ENCODE measurements at regions not wholly inside any gene's neighbourhood (a gene's known extent, or its start where the extent isn't known, plus 50 kb on each side); places are given as distances from the start of the nearest gene placed in this dataset.

DNA sequence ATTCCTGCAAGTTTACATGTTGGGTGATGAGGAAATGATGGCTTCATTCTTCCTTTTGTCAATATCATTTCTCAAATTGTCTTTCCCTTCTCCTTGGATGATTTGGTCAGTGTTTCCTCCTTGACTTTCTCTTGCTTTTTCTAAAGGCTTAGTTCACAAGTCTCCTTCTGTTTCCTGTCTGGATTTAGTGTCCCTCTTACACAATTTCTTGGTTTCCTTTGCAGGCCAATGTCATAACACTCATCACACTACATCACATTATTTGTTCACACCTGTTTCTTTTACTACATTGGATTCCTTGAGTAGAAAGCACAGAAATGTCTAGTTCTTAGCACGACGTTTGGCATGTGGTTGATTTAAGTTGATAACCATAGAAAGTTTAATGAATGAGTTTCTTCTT lies 490.7 kb downstream of the TDRD3 start:
- intact Hi-C loops (cut with DNase I; ENCODE audit: low total_unique reads), result no loop called here
- H3K4me3 ChIP-seq, result no peak overlapping the region
- H3K27me3 ChIP-seq, result no peaks in the 10 kb centered on the region
- 78 to 96% methylated on average over 2 of the region's 2 CpGs for WGBS, 2 donors
- no peak for DNase-seq
- no peaks in the 10 kb centered on the region for H3K4me1 ChIP-seq
- TF ChIP-seq, protein P1, sequence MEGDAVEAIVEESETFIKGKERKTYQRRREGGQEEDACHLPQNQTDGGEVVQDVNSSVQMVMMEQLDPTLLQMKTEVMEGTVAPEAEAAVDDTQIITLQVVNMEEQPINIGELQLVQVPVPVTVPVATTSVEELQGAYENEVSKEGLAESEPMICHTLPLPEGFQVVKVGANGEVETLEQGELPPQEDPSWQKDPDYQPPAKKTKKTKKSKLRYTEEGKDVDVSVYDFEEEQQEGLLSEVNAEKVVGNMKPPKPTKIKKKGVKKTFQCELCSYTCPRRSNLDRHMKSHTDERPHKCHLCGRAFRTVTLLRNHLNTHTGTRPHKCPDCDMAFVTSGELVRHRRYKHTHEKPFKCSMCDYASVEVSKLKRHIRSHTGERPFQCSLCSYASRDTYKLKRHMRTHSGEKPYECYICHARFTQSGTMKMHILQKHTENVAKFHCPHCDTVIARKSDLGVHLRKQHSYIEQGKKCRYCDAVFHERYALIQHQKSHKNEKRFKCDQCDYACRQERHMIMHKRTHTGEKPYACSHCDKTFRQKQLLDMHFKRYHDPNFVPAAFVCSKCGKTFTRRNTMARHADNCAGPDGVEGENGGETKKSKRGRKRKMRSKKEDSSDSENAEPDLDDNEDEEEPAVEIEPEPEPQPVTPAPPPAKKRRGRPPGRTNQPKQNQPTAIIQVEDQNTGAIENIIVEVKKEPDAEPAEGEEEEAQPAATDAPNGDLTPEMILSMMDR (IDR thresholded peaks at IDR 0.05), result no peak
- TF ChIP-seq POLR2A (IDR thresholded peaks at IDR 0.05), result no peak
- H3K9me3 ChIP-seq, result no peaks in the 10 kb centered on the region
- no peak overlapping the region for H3K27ac ChIP-seq
- H3K36me3 ChIP-seq (ENCODE audit: low read depth, missing control alignments), result no peaks in the 10 kb centered on the region

DNA sequence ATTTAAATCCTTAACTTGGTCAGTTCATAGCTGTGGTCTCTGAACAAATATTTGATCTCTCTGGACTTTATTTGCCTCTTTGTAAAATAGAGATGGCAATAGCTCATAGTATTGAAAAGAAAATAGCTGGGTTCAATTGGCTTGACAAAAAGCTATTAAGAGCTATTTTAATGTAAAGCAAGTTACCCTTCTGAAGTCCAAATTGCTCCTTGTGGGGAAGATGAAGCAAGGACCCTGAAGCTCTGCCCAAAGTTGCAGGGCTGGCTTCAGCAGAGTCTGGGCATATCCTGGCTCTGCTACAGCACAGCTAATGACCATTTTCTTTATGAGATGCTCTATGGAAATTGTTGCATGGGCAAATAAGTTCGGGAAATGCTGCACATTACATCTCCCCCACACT lies 484.5 kb downstream of the TDRD3 start:
- no peak for DNase-seq
- WGBS, 2 donors, result 14 to 24% methylated on average over 1 of the region's 1 CpG
- intact Hi-C loops (cut with DNase I; ENCODE audit: low total_unique reads), result no loop called here

DNA sequence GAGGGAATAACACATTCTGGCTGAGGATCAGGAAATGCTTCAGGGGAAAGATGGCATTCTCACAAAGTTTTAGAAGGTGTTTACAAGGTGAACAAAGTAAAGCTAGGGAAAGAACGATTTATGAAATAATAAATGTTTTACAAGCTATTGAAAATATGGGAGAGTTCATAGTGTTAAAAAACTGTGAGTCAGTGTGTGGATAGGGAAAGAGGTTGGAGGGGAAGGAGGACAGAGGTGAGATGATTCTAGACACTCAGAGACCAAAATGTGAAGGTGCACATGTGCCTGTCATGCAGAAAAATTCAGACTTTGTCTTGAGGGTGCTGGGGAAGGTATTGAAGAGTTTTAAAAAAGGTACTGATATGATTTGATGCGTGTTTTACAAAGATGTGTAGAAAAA lies 476.1 kb downstream of the TDRD3 start:
- WGBS, 2 donors, result 74 to 76% methylated on average over 2 of the region's 2 CpGs
- H3K9me3 ChIP-seq, result no peaks in the 10 kb centered on the region
- no peaks in the 10 kb centered on the region for H3K4me1 ChIP-seq
- no peak for DNase-seq
- no peak for TF ChIP-seq POLR2A (IDR thresholded peaks at IDR 0.05)
- TF ChIP-seq, protein P1 (IDR thresholded peaks at IDR 0.05), result no peak
- no peak overlapping the region for H3K27ac ChIP-seq
- no peaks in the 10 kb centered on the region for H3K36me3 ChIP-seq (ENCODE audit: low read depth, missing control alignments)
- intact Hi-C loops (cut with DNase I; ENCODE audit: low total_unique reads), result no loop called here
- H3K27me3 ChIP-seq, result no peaks in the 10 kb centered on the region
- H3K4me3 ChIP-seq, result no peak overlapping the region

More for the DNA sequence above, 484.5 kb downstream of the TDRD3 start:
- no peaks in the 10 kb centered on the region for H3K36me3 ChIP-seq (ENCODE audit: low read depth, missing control alignments)
- TF ChIP-seq, protein P1 (IDR thresholded peaks at IDR 0.05), result no peak
- no peak for TF ChIP-seq POLR2A (IDR thresholded peaks at IDR 0.05)
- H3K27ac ChIP-seq, result no peak overlapping the region
- H3K27me3 ChIP-seq, result no peaks in the 10 kb centered on the region
- no peaks in the 10 kb centered on the region for H3K4me1 ChIP-seq
- no peaks in the 10 kb centered on the region for H3K9me3 ChIP-seq
- no peak overlapping the region for H3K4me3 ChIP-seq

DNA sequence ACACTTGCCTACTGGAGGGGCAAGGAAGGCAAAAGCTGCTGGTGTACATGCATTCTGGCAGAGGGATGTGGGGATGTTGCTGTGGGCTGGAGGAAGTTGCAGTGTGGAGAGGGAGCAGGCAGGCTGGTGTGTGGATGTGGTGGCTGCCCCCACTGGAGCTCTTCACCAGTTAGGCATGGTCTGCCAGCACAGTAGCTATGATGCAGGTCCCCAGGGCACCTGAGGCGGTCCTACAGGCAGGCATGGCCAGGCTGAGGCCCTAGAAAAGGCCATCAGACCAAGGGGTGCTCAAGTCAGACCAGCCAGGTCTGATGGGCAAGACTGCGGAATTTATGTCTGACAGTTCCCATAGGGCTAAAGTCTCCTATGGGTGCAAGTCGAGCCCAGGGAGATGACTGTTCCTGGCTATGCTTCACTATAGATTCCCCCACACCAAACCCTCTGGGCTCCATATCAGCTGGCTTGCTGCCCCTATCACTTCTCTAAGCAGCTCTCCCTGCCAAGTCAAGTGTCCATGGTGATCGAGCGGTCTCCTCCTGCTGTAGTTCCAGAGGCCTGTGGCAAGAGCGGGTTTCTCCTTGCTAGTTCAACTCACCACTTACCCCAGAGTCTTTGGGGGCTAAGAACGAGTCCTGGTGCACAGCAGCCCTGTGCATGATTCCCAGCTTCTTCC lies 473.1 kb downstream of the TDRD3 start:
- no peaks in the 10 kb centered on the region for H3K27me3 ChIP-seq
- no peaks in the 10 kb centered on the region for H3K36me3 ChIP-seq (ENCODE audit: low read depth, missing control alignments)
- intact Hi-C loops (cut with DNase I; ENCODE audit: low total_unique reads), result no loop called here
- no peaks in the 10 kb centered on the region for H3K4me1 ChIP-seq
- no peak for TF ChIP-seq POLR2A (IDR thresholded peaks at IDR 0.05)
- TF ChIP-seq, protein P1 (IDR thresholded peaks at IDR 0.05), result no peak
- no peak overlapping the region for H3K4me3 ChIP-seq
- DNase-seq, result no peak
- no peak overlapping the region for H3K27ac ChIP-seq
- no peaks in the 10 kb centered on the region for H3K9me3 ChIP-seq
- WGBS, 2 donors, result 83 to 84% methylated on average over 7 of the region's 7 CpGs

DNA sequence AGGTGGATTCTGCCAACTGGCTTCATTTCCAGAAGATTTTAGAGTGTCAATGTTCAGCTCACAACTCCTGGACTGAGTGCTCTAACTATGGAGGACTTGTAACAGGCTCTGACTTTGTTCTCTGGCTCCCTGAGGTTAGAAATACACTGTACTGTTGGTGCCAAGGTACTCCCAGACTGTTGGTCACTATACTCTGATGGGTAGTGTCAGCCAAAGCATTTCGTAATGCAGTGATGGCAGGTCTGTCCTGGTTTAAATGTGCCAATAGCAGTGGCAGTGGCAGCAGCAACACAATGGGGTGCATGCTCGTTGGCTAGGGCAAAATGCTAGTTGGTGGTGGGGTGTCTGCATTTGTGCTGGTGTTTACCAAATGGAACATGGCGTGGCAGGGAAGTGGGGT lies 472.2 kb downstream of the TDRD3 start:
- intact Hi-C loops (cut with DNase I; ENCODE audit: low total_unique reads), result no loop called here
- H3K27me3 ChIP-seq, result no peaks in the 10 kb centered on the region
- no peak overlapping the region for H3K4me3 ChIP-seq
- no peak overlapping the region for H3K27ac ChIP-seq
- 83 to 92% methylated on average over 3 of the region's 3 CpGs for WGBS, 2 donors
- no peak for DNase-seq
- H3K9me3 ChIP-seq, result no peaks in the 10 kb centered on the region
- TF ChIP-seq, protein P1 (IDR thresholded peaks at IDR 0.05), result no peak
- TF ChIP-seq POLR2A (IDR thresholded peaks at IDR 0.05), result no peak
- no peaks in the 10 kb centered on the region for H3K36me3 ChIP-seq (ENCODE audit: low read depth, missing control alignments)
- H3K4me1 ChIP-seq, result no peaks in the 10 kb centered on the region
